Lower leg skin (tissue), 3 donors: ENCODE measurements at regions not wholly inside any gene's neighbourhood (a gene's known extent, or its start where the extent isn't known, plus 50 kb on each side); places are given as distances from the start of the nearest gene placed in this dataset.

Experiments
- POLR2A ChIP-seq, 2 donors: fragments of 450-650 bp; IDR thresholded peaks; one replicate each; pipeline ENCODE4 v1.6.1; 2016 to 2017; ENCODE audit warnings: antibody characterized with exemption in 2 of 2, mild to moderate bottlenecking in 1 of 2, moderate library complexity in 1 of 2
- TF ChIP-seq, protein P1 (sequence below), 3 donors: fragments of 450-650 bp; IDR thresholded peaks; one replicate each; pipeline ENCODE4 v1.5.1; 2016; ENCODE audit warnings: antibody characterized with exemption in 3 of 3, mild to moderate bottlenecking in 3 of 3, moderate library complexity in 2 of 3

DNA sequence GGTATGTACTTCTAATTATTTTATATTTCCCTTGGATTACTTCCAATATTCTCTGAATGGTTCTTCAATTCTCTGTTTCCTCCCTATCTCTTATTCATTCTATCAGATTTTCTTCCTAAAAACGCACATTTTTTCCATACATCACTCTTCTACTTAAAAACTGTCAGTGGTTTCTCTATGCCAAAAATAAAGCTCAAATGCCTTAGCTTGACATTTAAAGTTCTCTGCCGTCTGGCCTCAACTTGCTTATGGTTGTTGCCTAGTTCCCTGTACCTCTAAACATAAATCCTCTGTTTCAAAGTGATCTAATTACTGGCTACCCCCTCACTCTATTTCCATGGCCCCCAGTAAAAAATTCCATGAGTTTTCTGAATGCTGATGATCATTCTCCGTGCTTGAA is 671.0 kb upstream of the ADGRL2 start:
- TF ChIP-seq, protein P1, sequence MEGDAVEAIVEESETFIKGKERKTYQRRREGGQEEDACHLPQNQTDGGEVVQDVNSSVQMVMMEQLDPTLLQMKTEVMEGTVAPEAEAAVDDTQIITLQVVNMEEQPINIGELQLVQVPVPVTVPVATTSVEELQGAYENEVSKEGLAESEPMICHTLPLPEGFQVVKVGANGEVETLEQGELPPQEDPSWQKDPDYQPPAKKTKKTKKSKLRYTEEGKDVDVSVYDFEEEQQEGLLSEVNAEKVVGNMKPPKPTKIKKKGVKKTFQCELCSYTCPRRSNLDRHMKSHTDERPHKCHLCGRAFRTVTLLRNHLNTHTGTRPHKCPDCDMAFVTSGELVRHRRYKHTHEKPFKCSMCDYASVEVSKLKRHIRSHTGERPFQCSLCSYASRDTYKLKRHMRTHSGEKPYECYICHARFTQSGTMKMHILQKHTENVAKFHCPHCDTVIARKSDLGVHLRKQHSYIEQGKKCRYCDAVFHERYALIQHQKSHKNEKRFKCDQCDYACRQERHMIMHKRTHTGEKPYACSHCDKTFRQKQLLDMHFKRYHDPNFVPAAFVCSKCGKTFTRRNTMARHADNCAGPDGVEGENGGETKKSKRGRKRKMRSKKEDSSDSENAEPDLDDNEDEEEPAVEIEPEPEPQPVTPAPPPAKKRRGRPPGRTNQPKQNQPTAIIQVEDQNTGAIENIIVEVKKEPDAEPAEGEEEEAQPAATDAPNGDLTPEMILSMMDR (IDR thresholded peaks at IDR 0.05) = no peak
- TF ChIP-seq POLR2A (IDR thresholded peaks at IDR 0.05) = no peak
